ENCODE measurements at regions not wholly inside any gene's neighbourhood (a gene's known extent, or its start where the extent isn't known, plus 50 kb on each side); places are given as distances from the start of the nearest gene placed in this dataset.

DNA sequence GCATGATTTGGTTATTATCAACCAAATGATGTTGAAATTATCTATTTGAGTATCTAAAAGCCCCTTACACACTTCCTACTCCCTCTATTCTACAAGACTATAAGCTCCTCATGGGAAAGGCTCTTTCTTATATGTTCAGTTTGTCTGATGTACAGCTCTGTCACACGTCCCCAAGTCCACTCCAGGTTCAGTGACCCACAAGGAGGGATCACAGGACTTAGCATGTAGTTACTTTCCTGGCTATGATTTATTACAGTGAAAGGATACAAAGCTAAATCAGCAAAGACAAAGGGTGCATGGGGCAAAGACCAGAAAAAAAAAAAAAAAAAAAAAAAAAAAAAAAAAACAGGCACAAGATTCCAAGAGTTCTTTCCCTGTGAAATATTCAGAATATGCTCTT, 125.6 kb upstream of the TMEM106B start:
- TF ChIP-seq, protein P1, sequence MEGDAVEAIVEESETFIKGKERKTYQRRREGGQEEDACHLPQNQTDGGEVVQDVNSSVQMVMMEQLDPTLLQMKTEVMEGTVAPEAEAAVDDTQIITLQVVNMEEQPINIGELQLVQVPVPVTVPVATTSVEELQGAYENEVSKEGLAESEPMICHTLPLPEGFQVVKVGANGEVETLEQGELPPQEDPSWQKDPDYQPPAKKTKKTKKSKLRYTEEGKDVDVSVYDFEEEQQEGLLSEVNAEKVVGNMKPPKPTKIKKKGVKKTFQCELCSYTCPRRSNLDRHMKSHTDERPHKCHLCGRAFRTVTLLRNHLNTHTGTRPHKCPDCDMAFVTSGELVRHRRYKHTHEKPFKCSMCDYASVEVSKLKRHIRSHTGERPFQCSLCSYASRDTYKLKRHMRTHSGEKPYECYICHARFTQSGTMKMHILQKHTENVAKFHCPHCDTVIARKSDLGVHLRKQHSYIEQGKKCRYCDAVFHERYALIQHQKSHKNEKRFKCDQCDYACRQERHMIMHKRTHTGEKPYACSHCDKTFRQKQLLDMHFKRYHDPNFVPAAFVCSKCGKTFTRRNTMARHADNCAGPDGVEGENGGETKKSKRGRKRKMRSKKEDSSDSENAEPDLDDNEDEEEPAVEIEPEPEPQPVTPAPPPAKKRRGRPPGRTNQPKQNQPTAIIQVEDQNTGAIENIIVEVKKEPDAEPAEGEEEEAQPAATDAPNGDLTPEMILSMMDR (conservative IDR thresholded peaks at IDR 0.05; ENCODE audit: low read length) = no peak
- no peak for TF ChIP-seq EZH2phosphoT487 (IDR thresholded peaks at IDR 0.05; ENCODE audit: borderline replicate concordance, low read depth, low read length)

Data from OCI-LY7 (cell line).